Left ventricle myocardium inferior (tissue), 1 donor: ENCODE measurements at regions not wholly inside any gene's neighbourhood (a gene's known extent, or its start where the extent isn't known, plus 50 kb on each side); places are given as distances from the start of the nearest gene placed in this dataset.

Experiments
- DNase-seq: peaks from one replicate; pipeline ENCODE4 v3.0.0-alpha.2; 2020
- H3K27ac ChIP-seq: fragments of 200-600 bp; replicated peaks from 2 replicates; pipeline ENCODE4 v1.8.0; 2021
- H3K27me3 ChIP-seq: fragments of 200-600 bp; 2 replicates; pipeline ENCODE4 v1.8.0; 2021; ENCODE audit warnings: low read depth
- H3K36me3 ChIP-seq: fragments of 200-600 bp; 2 replicates; pipeline ENCODE4 v1.8.0; 2021
- H3K4me1 ChIP-seq: fragments of 200-600 bp; 2 replicates; pipeline ENCODE4 v1.8.0; 2021
- H3K4me3 ChIP-seq: fragments of 200-600 bp; 2 replicates; pipeline ENCODE4 v1.8.0; 2021; ENCODE audit warnings: mild to moderate bottlenecking, moderate library complexity
- H3K9me3 ChIP-seq: fragments of 200-600 bp; replicated peaks from 2 replicates; pipeline ENCODE4 v1.8.0; 2021
- CTCF ChIP-seq: fragments of 200-600 bp; IDR thresholded peaks from 2 replicates; pipeline ENCODE4 v1.8.0; 2021; ENCODE audit warnings: antibody characterized with exemption, mild to moderate bottlenecking, borderline replicate concordance
- intact Hi-C: fragments of 100-400 bp; cut with micrococcal nuclease; formaldehyde crosslinking; loops from one replicate; pipeline ENCODE4 v1.11.0; 2022
- donor health status: DM: no; HTN: yes; CAD: no; lungs with severe emphysema.

- Histone ChIP-seq H3K27me3 (peaks cover 33% of the 10 kb centered on the region), H3K4me1 (no peaks in the 10 kb centered on the region), H3K9me3 (no peaks in the 10 kb centered on the region), H3K4me3 (no peak overlapping the region), H3K27ac (no peak overlapping the region), H3K36me3 (no peaks in the 10 kb centered on the region)
- intact Hi-C loops: no loop called here
- TF ChIP-seq CTCF: no peak
- DNase-seq: no peak
Measured at GRCh38 chr3:13132281-13132680, 59.1 kb upstream of the IQSEC1 start.

GRCh38 chr3:13130464-13131193 is 57.4 kb upstream of the IQSEC1 start:
- no peak for DNase-seq

GRCh38 chr3:13125092-13126015 is 52.1 kb upstream of the IQSEC1 start:
- no peaks in the 10 kb centered on the region for H3K4me1 ChIP-seq
- no peak for DNase-seq
- TF ChIP-seq CTCF: no peak

More at GRCh38 chr3:13130464-13131193, 57.4 kb upstream of the IQSEC1 start:
- TF ChIP-seq CTCF: no peak
- intact Hi-C loops: no loop called here
- Histone ChIP-seq H3K36me3 (no peaks in the 10 kb centered on the region), H3K27ac (no peak overlapping the region), H3K27me3 (peaks cover 24% of the 10 kb centered on the region), H3K4me3 (no peak overlapping the region), H3K9me3 (no peaks in the 10 kb centered on the region), H3K4me1 (no peaks in the 10 kb centered on the region)

GRCh38 chr3:13124631-13125030 is 51.4 kb upstream of the IQSEC1 start:
- H3K4me3 ChIP-seq: no peak overlapping the region
- TF ChIP-seq CTCF: no peak
- H3K36me3 ChIP-seq: no peaks in the 10 kb centered on the region
- H3K4me1 ChIP-seq: no peaks in the 10 kb centered on the region
- DNase-seq: no peak
- no peak overlapping the region for H3K27ac ChIP-seq
- H3K27me3 ChIP-seq: peaks cover 22% of the 10 kb centered on the region
- intact Hi-C loops: no loop called here
- no peaks in the 10 kb centered on the region for H3K9me3 ChIP-seq

More at GRCh38 chr3:13125092-13126015, 52.1 kb upstream of the IQSEC1 start:
- intact Hi-C loops: no loop called here
- H3K36me3 ChIP-seq: no peaks in the 10 kb centered on the region
- H3K27ac ChIP-seq: no peak overlapping the region
- H3K9me3 ChIP-seq: no peaks in the 10 kb centered on the region
- H3K4me3 ChIP-seq: no peak overlapping the region
- H3K27me3 ChIP-seq: peaks cover 15% of the 10 kb centered on the region

- DNase-seq: no peak
- no peak for TF ChIP-seq CTCF
- no peaks in the 10 kb centered on the region for H3K9me3 ChIP-seq
- H3K27ac ChIP-seq: no peak overlapping the region
- intact Hi-C loops: no loop called here
- H3K36me3 ChIP-seq: no peaks in the 10 kb centered on the region
- H3K27me3 ChIP-seq: peaks cover 27% of the 10 kb centered on the region
- no peak overlapping the region for H3K4me3 ChIP-seq
- no peaks in the 10 kb centered on the region for H3K4me1 ChIP-seq
Measured at GRCh38 chr3:13123765-13124164, 50.5 kb upstream of the IQSEC1 start.
